ENCODE measurements at regions not wholly inside any gene's neighbourhood (a gene's known extent, or its start where the extent isn't known, plus 50 kb on each side); places are given as distances from the start of the nearest gene placed in this dataset.

DNA sequence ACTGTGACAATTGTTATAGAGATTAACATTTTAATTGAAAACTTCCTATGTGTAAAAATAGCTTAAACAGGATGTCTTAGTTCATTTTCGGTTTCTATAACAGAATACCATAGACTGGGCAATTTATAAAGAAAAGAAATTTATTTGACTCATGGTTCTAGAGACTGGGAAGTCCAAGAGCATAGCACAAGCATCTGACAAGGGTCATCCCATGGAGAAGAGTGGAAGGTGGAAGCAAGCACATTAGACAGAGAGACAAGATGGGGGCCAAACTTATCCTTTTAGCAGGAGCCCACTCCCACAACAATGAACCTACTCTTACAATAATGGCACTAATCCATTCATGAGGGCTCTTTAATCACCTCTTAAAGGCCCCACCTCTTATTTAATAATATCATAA lies 100.3 kb downstream of the FAM161A start (continued):
- TF ChIP-seq, protein P1, sequence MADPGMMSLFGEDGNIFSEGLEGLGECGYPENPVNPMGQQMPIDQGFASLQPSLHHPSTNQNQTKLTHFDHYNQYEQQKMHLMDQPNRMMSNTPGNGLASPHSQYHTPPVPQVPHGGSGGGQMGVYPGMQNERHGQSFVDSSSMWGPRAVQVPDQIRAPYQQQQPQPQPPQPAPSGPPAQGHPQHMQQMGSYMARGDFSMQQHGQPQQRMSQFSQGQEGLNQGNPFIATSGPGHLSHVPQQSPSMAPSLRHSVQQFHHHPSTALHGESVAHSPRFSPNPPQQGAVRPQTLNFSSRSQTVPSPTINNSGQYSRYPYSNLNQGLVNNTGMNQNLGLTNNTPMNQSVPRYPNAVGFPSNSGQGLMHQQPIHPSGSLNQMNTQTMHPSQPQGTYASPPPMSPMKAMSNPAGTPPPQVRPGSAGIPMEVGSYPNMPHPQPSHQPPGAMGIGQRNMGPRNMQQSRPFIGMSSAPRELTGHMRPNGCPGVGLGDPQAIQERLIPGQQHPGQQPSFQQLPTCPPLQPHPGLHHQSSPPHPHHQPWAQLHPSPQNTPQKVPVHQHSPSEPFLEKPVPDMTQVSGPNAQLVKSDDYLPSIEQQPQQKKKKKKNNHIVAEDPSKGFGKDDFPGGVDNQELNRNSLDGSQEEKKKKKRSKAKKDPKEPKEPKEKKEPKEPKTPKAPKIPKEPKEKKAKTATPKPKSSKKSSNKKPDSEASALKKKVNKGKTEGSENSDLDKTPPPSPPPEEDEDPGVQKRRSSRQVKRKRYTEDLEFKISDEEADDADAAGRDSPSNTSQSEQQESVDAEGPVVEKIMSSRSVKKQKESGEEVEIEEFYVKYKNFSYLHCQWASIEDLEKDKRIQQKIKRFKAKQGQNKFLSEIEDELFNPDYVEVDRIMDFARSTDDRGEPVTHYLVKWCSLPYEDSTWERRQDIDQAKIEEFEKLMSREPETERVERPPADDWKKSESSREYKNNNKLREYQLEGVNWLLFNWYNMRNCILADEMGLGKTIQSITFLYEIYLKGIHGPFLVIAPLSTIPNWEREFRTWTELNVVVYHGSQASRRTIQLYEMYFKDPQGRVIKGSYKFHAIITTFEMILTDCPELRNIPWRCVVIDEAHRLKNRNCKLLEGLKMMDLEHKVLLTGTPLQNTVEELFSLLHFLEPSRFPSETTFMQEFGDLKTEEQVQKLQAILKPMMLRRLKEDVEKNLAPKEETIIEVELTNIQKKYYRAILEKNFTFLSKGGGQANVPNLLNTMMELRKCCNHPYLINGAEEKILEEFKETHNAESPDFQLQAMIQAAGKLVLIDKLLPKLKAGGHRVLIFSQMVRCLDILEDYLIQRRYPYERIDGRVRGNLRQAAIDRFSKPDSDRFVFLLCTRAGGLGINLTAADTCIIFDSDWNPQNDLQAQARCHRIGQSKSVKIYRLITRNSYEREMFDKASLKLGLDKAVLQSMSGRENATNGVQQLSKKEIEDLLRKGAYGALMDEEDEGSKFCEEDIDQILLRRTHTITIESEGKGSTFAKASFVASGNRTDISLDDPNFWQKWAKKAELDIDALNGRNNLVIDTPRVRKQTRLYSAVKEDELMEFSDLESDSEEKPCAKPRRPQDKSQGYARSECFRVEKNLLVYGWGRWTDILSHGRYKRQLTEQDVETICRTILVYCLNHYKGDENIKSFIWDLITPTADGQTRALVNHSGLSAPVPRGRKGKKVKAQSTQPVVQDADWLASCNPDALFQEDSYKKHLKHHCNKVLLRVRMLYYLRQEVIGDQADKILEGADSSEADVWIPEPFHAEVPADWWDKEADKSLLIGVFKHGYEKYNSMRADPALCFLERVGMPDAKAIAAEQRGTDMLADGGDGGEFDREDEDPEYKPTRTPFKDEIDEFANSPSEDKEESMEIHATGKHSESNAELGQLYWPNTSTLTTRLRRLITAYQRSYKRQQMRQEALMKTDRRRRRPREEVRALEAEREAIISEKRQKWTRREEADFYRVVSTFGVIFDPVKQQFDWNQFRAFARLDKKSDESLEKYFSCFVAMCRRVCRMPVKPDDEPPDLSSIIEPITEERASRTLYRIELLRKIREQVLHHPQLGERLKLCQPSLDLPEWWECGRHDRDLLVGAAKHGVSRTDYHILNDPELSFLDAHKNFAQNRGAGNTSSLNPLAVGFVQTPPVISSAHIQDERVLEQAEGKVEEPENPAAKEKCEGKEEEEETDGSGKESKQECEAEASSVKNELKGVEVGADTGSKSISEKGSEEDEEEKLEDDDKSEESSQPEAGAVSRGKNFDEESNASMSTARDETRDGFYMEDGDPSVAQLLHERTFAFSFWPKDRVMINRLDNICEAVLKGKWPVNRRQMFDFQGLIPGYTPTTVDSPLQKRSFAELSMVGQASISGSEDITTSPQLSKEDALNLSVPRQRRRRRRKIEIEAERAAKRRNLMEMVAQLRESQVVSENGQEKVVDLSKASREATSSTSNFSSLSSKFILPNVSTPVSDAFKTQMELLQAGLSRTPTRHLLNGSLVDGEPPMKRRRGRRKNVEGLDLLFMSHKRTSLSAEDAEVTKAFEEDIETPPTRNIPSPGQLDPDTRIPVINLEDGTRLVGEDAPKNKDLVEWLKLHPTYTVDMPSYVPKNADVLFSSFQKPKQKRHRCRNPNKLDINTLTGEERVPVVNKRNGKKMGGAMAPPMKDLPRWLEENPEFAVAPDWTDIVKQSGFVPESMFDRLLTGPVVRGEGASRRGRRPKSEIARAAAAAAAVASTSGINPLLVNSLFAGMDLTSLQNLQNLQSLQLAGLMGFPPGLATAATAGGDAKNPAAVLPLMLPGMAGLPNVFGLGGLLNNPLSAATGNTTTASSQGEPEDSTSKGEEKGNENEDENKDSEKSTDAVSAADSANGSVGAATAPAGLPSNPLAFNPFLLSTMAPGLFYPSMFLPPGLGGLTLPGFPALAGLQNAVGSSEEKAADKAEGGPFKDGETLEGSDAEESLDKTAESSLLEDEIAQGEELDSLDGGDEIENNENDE (IDR thresholded peaks at IDR 0.05; ENCODE audit: insufficient replicate concordance, low read length) = no peak
- TF ChIP-seq RBBP5 (IDR thresholded peaks at IDR 0.05; ENCODE audit: borderline replicate concordance, low read depth, low read length) (no peak), SIN3A (conservative IDR thresholded peaks at IDR 0.05 in 1 of 2, IDR thresholded peaks at IDR 0.05 in 1 of 2; ENCODE audit: low read depth in 1 of 2, low read length in 2 of 2) (no peak), GTF2F1 (IDR thresholded peaks at IDR 0.05; ENCODE audit: borderline replicate concordance, low read depth, low read length) (no peak), FOSL1 (IDR thresholded peaks at IDR 0.05; ENCODE audit: insufficient read depth, low read depth, low read length) (no peak), BRCA1 (IDR thresholded peaks at IDR 0.05; ENCODE audit: low read depth, low read length) (no peak), NANOG (IDR thresholded peaks at IDR 0.05; ENCODE audit: insufficient read depth, low read depth, low read length, poor library complexity, severe bottlenecking) (no peak)

Measured in H1 (cell line).